B cell (primary cell): ENCODE measurements at regions not wholly inside any gene's neighbourhood (a gene's known extent, or its start where the extent isn't known, plus 50 kb on each side); places are given as distances from the start of the nearest gene placed in this dataset.

Experiments used
- ATAC-seq: fragments of 200-7000 bp; cut with Tn5 transposase; one replicate; pipeline ENCODE4 v1.10.0; 2021; ENCODE audit warnings: low read depth, mild to moderate bottlenecking, moderate number of reproducible peaks, moderate library complexity
- CTCF ChIA-PET: fragments of 350-600 bp; sonication (Branson Sonifier 250); formaldehyde crosslinking; loops from one replicate; lab custom pipeline; 2021; ENCODE audit warnings: antibody characterized with exemption, inconsistent platforms; lab: Charles Lee
- POLR2A ChIA-PET: fragments of 350-600 bp; sonication (Branson Sonifier 250); formaldehyde crosslinking; loops from one replicate; lab custom pipeline; 2021; ENCODE audit warnings: antibody characterized with exemption; lab: Charles Lee
- DNase-seq: peaks from one replicate; pipeline ENCODE4 v3.0.0; 2013
- H2AFZ ChIP-seq: 2 replicates; pipeline ENCODE4 v1.6.1; 2012; ENCODE audit warnings: mild to moderate bottlenecking, low read depth, low read length; ENCODE audit not compliant: insufficient read depth, poor library complexity, severe bottlenecking
- H3K27ac ChIP-seq, 2 donors: 1 replicate in 1 of 2; 2 replicates in 1 of 2; pipeline ENCODE4 v1.5.1; 2012 to 2013; ENCODE audit warnings: low read length in 2 of 2, mild to moderate bottlenecking in 2 of 2, moderate library complexity in 1 of 2
- H3K27me3 ChIP-seq, 4 experiments: fragments of 200-600 bp in 1 of 4; sonication (generic) in 1 of 4; replicated peaks in 1 of 4; 1 replicate in 2 of 4; 2 replicates in 2 of 4; pipeline versions ENCODE4 v1.6.1 to v1.7.0; 2013 to 2016; ENCODE audit warnings: low read length in 3 of 4, mild to moderate bottlenecking in 2 of 4, mixed read lengths in 1 of 4, moderate library complexity in 1 of 4; ENCODE audit not compliant: insufficient read depth in 4 of 4, control insufficient read depth in 3 of 4; ENCODE audit errors: control extremely low read depth in 1 of 4
- H3K36me3 ChIP-seq, 2 experiments: replicated peaks in 1 of 2; 1 replicate in 1 of 2; 2 replicates in 1 of 2; pipeline versions ENCODE4 v1.6.1 to v1.7.1; 2013; ENCODE audit warnings: low read length in 1 of 2; ENCODE audit not compliant: insufficient read depth in 2 of 2, control insufficient read depth in 1 of 2; ENCODE audit errors: control extremely low read depth in 1 of 2, extremely low read depth in 1 of 2
- H3K4me1 ChIP-seq, 2 donors: fragments of 200-600 bp in 1 of 2; sonication (generic) in 1 of 2; 1 replicate in 1 of 2; 2 replicates in 1 of 2; pipeline versions ENCODE4 v1.5.1 to v1.6.1; 2013 to 2017; ENCODE audit warnings: low read length in 2 of 2; ENCODE audit not compliant: control insufficient read depth in 2 of 2, insufficient read depth in 2 of 2
- H3K4me2 ChIP-seq: replicated peaks from 2 replicates; pipeline ENCODE3; 2012; ENCODE audit warnings: mild to moderate bottlenecking, low read depth, low read length; ENCODE audit not compliant: poor library complexity, severe bottlenecking
- H3K4me3 ChIP-seq, 5 experiments: fragments of 200-600 bp in 1 of 5; sonication (generic) in 1 of 5; 1 replicate in 3 of 5; 2 replicates in 2 of 5; pipeline versions ENCODE4 v1.5.1 to v1.7.0; 2011 to 2016; ENCODE audit warnings: low read length in 4 of 5, mild to moderate bottlenecking in 4 of 5, low read depth in 2 of 5, control low read depth in 1 of 5, moderate library complexity in 1 of 5; ENCODE audit not compliant: insufficient read depth in 1 of 5; ENCODE audit errors: control extremely low read depth in 1 of 5, extremely low read depth in 1 of 5
- H3K79me2 ChIP-seq: fragments of 200-600 bp; sonication (generic); one replicate; pipeline ENCODE4 v1.6.0; 2016; ENCODE audit warnings: low read length; ENCODE audit not compliant: control insufficient read depth, insufficient read depth
- H3K9ac ChIP-seq: fragments of 200-600 bp; sonication (generic); 2 replicates; pipeline ENCODE4 v1.6.1; 2017; ENCODE audit warnings: mild to moderate bottlenecking, low read length, moderate library complexity
- H3K9me3 ChIP-seq, 3 donors: one replicate each; pipeline versions ENCODE4 v1.6.1 to v1.7.1; 2013; ENCODE audit warnings: low read length in 2 of 3; ENCODE audit not compliant: control insufficient read depth in 2 of 3, insufficient read depth in 1 of 3; ENCODE audit errors: control extremely low read depth in 1 of 3
- H4K20me1 ChIP-seq: 2 replicates; pipeline ENCODE4 v1.6.0; 2012; ENCODE audit warnings: mild to moderate bottlenecking, low read length; ENCODE audit not compliant: insufficient read depth, control insufficient read depth, poor library complexity, severe bottlenecking
- H3K27ac Mint-ChIP-seq: one replicate; pipeline ENCODE4 v1.8.0; 2021; ENCODE audit warnings: mixed read lengths
- H3K27me3 Mint-ChIP-seq: one replicate; pipeline ENCODE4 v1.8.0; 2021; ENCODE audit warnings: mixed read lengths
- H3K4me1 Mint-ChIP-seq: one replicate; pipeline ENCODE4 v1.8.0; 2021; ENCODE audit warnings: mixed read lengths
- H3K4me3 Mint-ChIP-seq: one replicate; pipeline ENCODE4 v1.8.0; 2021; ENCODE audit warnings: mixed read lengths
- H3K9me3 Mint-ChIP-seq: one replicate; pipeline ENCODE4 v1.8.0; 2022; ENCODE audit warnings: mixed read lengths; ENCODE audit not compliant: insufficient read depth
- CTCF ChIP-seq: fragments of 200-600 bp; IDR thresholded peaks from one replicate; pipeline ENCODE4 v1.8.0; 2022; ENCODE audit warnings: antibody characterized with exemption, mild to moderate bottlenecking
- EZH2 ChIP-seq: IDR thresholded peaks from 2 replicates; pipeline ENCODE4 v1.6.1; 2012; ENCODE audit warnings: borderline replicate concordance, low read depth, mild to moderate bottlenecking, moderate library complexity, low read length; ENCODE audit not compliant: insufficient read depth, poor library complexity, severe bottlenecking
- WGBS: methylation state at CpG from one replicate; pipeline ENCODE4 v1.1.5; 2013; ENCODE audit warnings: missing lambda C conversion rate; ENCODE audit not compliant: insufficient coverage; 5-methylcytosine and 5-hydroxymethylcytosine counted together
- intact Hi-C: fragments of 100-400 bp; cut with micrococcal nuclease; formaldehyde crosslinking; loops from one replicate; pipeline ENCODE4 v1.10.0; 2022

- TF ChIP-seq EZH2 = no peak
- TF ChIP-seq CTCF = no peak
- Histone ChIP-seq H3K36me3 (no peaks in the 10 kb centered on the region), H3K79me2 (no peaks in the 10 kb centered on the region), H3K27ac (no peak overlapping the region), H3K27me3 (no peaks in the 10 kb centered on the region), H3K4me1 (no peaks in the 10 kb centered on the region), H4K20me1 (no peaks in the 10 kb centered on the region), H2AFZ (no peak overlapping the region), H3K9me3 (peaks cover 0 to 5% (median 0%) of the 10 kb centered on the region in 3 donors), H3K4me3 (no peak overlapping the region), H3K9ac (no peak overlapping the region), H3K4me2 (no peak overlapping the region)
- DNase-seq (no peak), ATAC-seq (no peak)
- WGBS = 87% methylated on average over 2 of the region's 3 CpGs
- ChIA-PET POLR2A (no interaction called here), CTCF (no interaction called here)
- Mint-ChIP-seq H3K9me3 (no peaks in the 10 kb centered on the region), H3K4me3 (no peak overlapping the region), H3K27ac (no peak overlapping the region), H3K27me3 (no peaks in the 10 kb centered on the region), H3K4me1 (no peaks in the 10 kb centered on the region)
- intact Hi-C loops = no loop called here
These were observed 542.1 kb downstream of the BNC2 start for GRCh38 chr9:16328349-16328748.

GRCh38 chr9:16329671-16330113 lies 540.8 kb downstream of the BNC2 start:
- 87% methylated on average over 9 of the region's 9 CpGs for WGBS
- H3K27me3 ChIP-seq = no peaks in the 10 kb centered on the region
- H2AFZ ChIP-seq = no peak overlapping the region
- Mint-ChIP-seq H3K4me3 (no peak overlapping the region), H3K4me1 (no peaks in the 10 kb centered on the region), H3K27me3 (no peaks in the 10 kb centered on the region), H3K27ac (no peak overlapping the region), H3K9me3 (no peaks in the 10 kb centered on the region)
- H3K4me2 ChIP-seq = no peak overlapping the region
- no peaks in the 10 kb centered on the region for H3K4me1 ChIP-seq
- H3K4me3 ChIP-seq = no peak overlapping the region
- no peak for DNase-seq
- H3K79me2 ChIP-seq = no peaks in the 10 kb centered on the region
- no peak for ATAC-seq
- no peak overlapping the region for H3K9ac ChIP-seq
- no peaks in the 10 kb centered on the region for H4K20me1 ChIP-seq
- no peaks in the 10 kb centered on the region for H3K36me3 ChIP-seq
- POLR2A ChIA-PET = no interaction called here
- no peak overlapping the region for H3K27ac ChIP-seq
- intact Hi-C loops = no loop called here
- peaks cover 0 to 12% (median 0%) of the 10 kb centered on the region in 3 donors for H3K9me3 ChIP-seq
- CTCF ChIA-PET = no interaction called here
- TF ChIP-seq EZH2 = no peak
- no peak for TF ChIP-seq CTCF
